Lung (tissue), 11 donors: ENCODE measurements at regions not wholly inside any gene's neighbourhood (a gene's known extent, or its start where the extent isn't known, plus 50 kb on each side); places are given as distances from the start of the nearest gene placed in this dataset.

Experiments used
- ATAC-seq: fragments of 200-7000 bp; cut with Tn5 transposase; one replicate; pipeline ENCODE4 v1.9.1; 2020; ENCODE audit warnings: moderate number of reproducible peaks; ENCODE audit not compliant: insufficient read depth, low FRiP score
- DNase-seq, 3 donors: peaks; one replicate each; pipeline ENCODE4 v3.0.0-alpha.2; 2013 to 2017
- H3K27ac ChIP-seq, 2 donors: one replicate each; pipeline ENCODE4 v1.5.1; 2013; ENCODE audit warnings: mild to moderate bottlenecking in 2 of 2, moderate library complexity in 2 of 2, control low read depth in 1 of 2, inconsistent platforms in 1 of 2, low read depth in 1 of 2, low read length in 1 of 2
- H3K27me3 ChIP-seq, 3 donors: one replicate each; pipeline ENCODE4 v1.5.1; 2013; ENCODE audit warnings: low read length in 2 of 3; ENCODE audit not compliant: control insufficient read depth in 3 of 3, insufficient read depth in 3 of 3
- H3K36me3 ChIP-seq, 4 donors: one replicate each; pipeline ENCODE4 v1.5.1; 2013; ENCODE audit warnings: low read length in 4 of 4, mild to moderate bottlenecking in 1 of 4, moderate library complexity in 1 of 4; ENCODE audit not compliant: control insufficient read depth in 4 of 4, insufficient read depth in 4 of 4
- H3K4me1 ChIP-seq, 5 donors: one replicate each; pipeline ENCODE4 v1.5.1; 2013; ENCODE audit warnings: low read length in 5 of 5, mild to moderate bottlenecking in 2 of 5, moderate library complexity in 1 of 5; ENCODE audit not compliant: control insufficient read depth in 5 of 5, insufficient read depth in 5 of 5
- H3K4me3 ChIP-seq: one replicate; pipeline ENCODE4 v1.5.1; 2013; ENCODE audit warnings: mild to moderate bottlenecking, control low read depth, moderate library complexity
- H3K9ac ChIP-seq, 2 donors: one replicate each; pipeline ENCODE4 v1.5.1; 2013; ENCODE audit warnings: low read length in 2 of 2, control low read depth in 1 of 2; ENCODE audit not compliant: insufficient read depth in 1 of 2
- H3K9me3 ChIP-seq, 4 donors: one replicate each; pipeline ENCODE4 v1.5.1; 2013; ENCODE audit warnings: low read length in 3 of 4, mild to moderate bottlenecking in 1 of 4, moderate library complexity in 1 of 4; ENCODE audit not compliant: control insufficient read depth in 4 of 4, insufficient read depth in 3 of 4
- CTCF ChIP-seq: IDR thresholded peaks from 2 replicates; pipeline ENCODE4 v1.5.1; 2012; ENCODE audit warnings: mild to moderate bottlenecking; ENCODE audit errors: control extremely low read depth, extremely low read depth
- WGBS, 2 donors: extraction: QIAGEN DNeasy Blood & Tissue Kit; methylation state at CpG; one replicate each; pipeline ENCODE4 v1.1.7; 2013; 5-methylcytosine and 5-hydroxymethylcytosine counted together
- donor health status: control.
- donor health status: control.
- donor health status: Bipolar disorder and iron deficiency.
- donor health status: healthy.
- donor health status: DM: yes; HTN: yes; CAD: no.

DNA sequence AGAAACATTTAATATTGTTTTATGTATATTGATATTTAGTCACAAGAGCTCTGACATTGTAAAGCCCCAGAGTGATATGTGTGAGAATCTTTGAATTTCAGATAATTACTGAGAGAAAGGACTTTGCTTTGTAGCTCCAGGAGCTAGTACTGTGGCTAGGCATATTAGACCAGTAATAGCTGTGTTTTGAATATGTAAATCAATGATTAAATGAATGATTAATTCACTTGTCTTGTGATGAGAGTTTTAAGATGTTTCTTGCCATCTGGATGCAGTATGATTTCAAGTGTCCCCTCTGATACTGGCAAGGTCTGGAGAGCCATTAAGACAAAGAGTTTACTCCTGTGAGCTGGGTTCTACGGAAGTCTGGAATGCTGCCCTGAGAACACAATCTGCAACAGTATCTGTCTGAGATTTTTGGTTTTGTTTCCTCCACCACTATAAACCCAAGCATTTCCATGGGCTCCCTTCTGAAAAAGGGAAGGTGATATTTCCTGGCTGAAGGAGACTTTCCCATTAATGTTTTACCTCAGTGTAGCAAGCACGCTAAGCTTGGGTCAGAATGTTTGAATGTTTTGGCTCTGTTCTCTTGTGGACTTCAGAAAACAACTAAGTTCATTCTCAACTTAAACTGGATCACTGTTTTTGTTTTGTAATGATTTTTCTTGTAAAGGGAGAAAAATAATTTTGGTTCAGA is 61.3 kb upstream of the BICC1 start:
- no peak overlapping the region for H3K27ac ChIP-seq
- H3K27me3 ChIP-seq: no peaks in the 10 kb centered on the region
- peak overlapping the region in 1 of 2 donors; percentile 43 for H3K9ac ChIP-seq
- ATAC-seq (no peak), DNase-seq (peak in 1 of 3 donors; percentile 37)
- WGBS, 2 donors: 62 to 83% methylated on average over 2 of the region's 2 CpGs
- TF ChIP-seq CTCF: no peak
- no peak overlapping the region for H3K4me3 ChIP-seq
- peaks cover 0 to 8% (median 0%) of the 10 kb centered on the region in 4 donors for H3K9me3 ChIP-seq
- H3K36me3 ChIP-seq: no peaks in the 10 kb centered on the region
- peaks cover 0 to 4% (median 0%) of the 10 kb centered on the region in 5 donors for H3K4me1 ChIP-seq

GRCh38 chr10:58453105-58453504 is 59.6 kb upstream of the BICC1 start:
- H3K27me3 ChIP-seq: no peaks in the 10 kb centered on the region
- no peak for TF ChIP-seq CTCF
- peaks cover 0 to 3% (median 0%) of the 10 kb centered on the region in 4 donors for H3K9me3 ChIP-seq
- H3K27ac ChIP-seq: no peak overlapping the region
- peaks cover 0 to 14% (median 0%) of the 10 kb centered on the region in 5 donors for H3K4me1 ChIP-seq
- ATAC-seq: no peak
- H3K4me3 ChIP-seq: no peak overlapping the region
- DNase-seq: no peak
- WGBS, 2 donors: 65 to 82% methylated on average over 3 of the region's 3 CpGs
- no peak overlapping the region for H3K9ac ChIP-seq
- no peaks in the 10 kb centered on the region for H3K36me3 ChIP-seq

- Histone ChIP-seq H3K9me3 (no peaks in the 10 kb centered on the region), H3K27ac (no peak overlapping the region), H3K36me3 (no peaks in the 10 kb centered on the region), H3K9ac (no peak overlapping the region), H3K4me3 (no peak overlapping the region), H3K4me1 (peaks cover 0 to 19% (median 0%) of the 10 kb centered on the region in 5 donors), H3K27me3 (no peaks in the 10 kb centered on the region)
- no peak for TF ChIP-seq CTCF
- DNase-seq (no peak), ATAC-seq (no peak)
- 91 to 95% methylated on average over 2 of the region's 2 CpGs for WGBS, 2 donors
Measured at GRCh38 chr10:58456179-58456578, 56.5 kb upstream of the BICC1 start.
